C4-2B (cell line): ENCODE measurements at regions not wholly inside any gene's neighbourhood (a gene's known extent, or its start where the extent isn't known, plus 50 kb on each side); places are given as distances from the start of the nearest gene placed in this dataset.

Experiments used
- H3K27ac ChIP-seq: fragments of 450-650 bp; 2 replicates; pipeline ENCODE4 v1.5.1; 2017
- ZFX ChIP-seq: fragments of 450-650 bp; IDR thresholded peaks from 2 replicates; pipeline ENCODE4 v1.6.1; 2017
- TF ChIP-seq, protein P1 (sequence below): fragments of 450-650 bp; conservative IDR thresholded peaks from 2 replicates; pipeline ENCODE4 v1.5.1; 2017; ENCODE audit warnings: mild to moderate bottlenecking

DNA sequence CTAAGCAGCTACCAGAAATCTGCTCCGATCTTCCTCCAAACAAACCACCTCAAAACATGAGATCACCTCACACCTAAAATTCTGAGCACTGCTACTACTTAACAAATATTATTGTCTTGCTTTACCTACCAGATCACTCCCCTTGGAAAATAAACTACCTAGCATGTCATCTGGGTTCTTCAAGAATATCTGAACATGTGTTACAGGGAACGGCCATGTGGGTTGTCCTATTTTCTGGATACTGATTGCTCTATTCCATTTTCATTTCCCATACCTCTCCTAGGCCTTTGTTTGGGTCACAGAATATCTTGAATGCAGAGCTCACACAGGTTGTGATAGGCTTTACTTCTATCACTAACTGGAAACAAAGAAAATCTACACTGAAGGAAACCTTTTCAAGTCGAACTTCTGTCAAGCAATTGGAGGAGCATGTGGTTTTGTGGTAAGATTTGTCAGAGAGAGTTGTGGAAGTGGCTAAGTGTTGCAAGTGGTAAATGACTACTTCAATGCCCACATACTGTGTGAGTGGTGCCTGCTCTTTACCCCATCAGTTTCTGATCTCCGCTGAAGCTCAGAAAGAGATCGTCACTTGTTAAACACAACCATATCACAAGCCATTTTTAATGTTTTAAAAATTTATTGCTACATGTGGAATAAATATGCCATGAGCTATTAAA is 739.1 kb upstream of the ZEB2 start:
- H3K27ac ChIP-seq: no peak overlapping the region
- TF ChIP-seq, protein P1, sequence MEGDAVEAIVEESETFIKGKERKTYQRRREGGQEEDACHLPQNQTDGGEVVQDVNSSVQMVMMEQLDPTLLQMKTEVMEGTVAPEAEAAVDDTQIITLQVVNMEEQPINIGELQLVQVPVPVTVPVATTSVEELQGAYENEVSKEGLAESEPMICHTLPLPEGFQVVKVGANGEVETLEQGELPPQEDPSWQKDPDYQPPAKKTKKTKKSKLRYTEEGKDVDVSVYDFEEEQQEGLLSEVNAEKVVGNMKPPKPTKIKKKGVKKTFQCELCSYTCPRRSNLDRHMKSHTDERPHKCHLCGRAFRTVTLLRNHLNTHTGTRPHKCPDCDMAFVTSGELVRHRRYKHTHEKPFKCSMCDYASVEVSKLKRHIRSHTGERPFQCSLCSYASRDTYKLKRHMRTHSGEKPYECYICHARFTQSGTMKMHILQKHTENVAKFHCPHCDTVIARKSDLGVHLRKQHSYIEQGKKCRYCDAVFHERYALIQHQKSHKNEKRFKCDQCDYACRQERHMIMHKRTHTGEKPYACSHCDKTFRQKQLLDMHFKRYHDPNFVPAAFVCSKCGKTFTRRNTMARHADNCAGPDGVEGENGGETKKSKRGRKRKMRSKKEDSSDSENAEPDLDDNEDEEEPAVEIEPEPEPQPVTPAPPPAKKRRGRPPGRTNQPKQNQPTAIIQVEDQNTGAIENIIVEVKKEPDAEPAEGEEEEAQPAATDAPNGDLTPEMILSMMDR: no peak
- no peak for TF ChIP-seq ZFX

GRCh38 chr2:145257931-145258330 is 738.0 kb upstream of the ZEB2 start:
- no peak overlapping the region for H3K27ac ChIP-seq
- TF ChIP-seq ZFX: no peak
- TF ChIP-seq, protein P1: no peak

DNA sequence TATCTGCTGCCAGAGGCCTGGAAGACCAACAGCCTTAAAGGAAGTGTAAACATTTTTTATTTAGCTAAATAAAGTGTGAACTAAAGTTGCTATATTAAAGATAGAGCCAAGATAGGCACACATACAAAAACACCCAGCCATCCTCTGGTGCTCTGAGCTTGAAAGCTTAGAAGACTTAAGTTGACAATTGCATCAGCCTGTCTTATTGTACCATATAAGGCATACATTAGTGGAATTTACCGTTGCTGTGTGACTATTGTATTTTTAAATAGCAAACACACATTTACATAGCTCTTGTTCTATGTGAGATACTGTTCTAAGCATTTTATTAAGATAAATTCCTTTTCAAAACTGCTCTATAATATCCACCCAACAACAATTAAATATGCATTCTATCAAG is 736.6 kb upstream of the ZEB2 start:
- H3K27ac ChIP-seq: no peak overlapping the region
- no peak for TF ChIP-seq ZFX
- TF ChIP-seq, protein P1: no peak

DNA sequence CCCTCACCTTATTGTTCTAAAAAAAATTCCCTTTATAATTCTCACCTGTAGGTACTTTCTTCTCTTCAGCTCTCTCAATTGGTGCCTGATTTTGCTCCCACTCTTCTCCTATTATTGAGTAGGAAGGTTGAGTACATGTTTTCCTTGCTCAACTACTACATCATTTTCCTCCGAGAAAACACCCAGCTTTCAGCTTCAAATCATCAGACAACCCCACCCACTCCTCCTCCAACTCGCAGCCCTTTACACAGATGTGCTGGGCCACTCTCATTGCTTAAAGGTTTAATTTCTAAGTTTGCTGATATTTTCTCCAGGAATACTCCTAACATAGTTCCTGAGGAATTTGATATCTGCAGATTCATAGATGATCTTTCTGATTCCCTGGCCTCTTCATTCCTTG is 734.4 kb upstream of the ZEB2 start:
- TF ChIP-seq, protein P1: no peak
- no peak for TF ChIP-seq ZFX
- H3K27ac ChIP-seq: no peak overlapping the region

GRCh38 chr2:145253492-145253891 is 733.6 kb upstream of the ZEB2 start:
- H3K27ac ChIP-seq: no peak overlapping the region
- TF ChIP-seq ZFX: no peak
- TF ChIP-seq, protein P1: no peak

GRCh38 chr2:145245268-145245870 is 725.5 kb upstream of the ZEB2 start:
- TF ChIP-seq, protein P1: no peak
- no peak for TF ChIP-seq ZFX
- no peak overlapping the region for H3K27ac ChIP-seq

DNA sequence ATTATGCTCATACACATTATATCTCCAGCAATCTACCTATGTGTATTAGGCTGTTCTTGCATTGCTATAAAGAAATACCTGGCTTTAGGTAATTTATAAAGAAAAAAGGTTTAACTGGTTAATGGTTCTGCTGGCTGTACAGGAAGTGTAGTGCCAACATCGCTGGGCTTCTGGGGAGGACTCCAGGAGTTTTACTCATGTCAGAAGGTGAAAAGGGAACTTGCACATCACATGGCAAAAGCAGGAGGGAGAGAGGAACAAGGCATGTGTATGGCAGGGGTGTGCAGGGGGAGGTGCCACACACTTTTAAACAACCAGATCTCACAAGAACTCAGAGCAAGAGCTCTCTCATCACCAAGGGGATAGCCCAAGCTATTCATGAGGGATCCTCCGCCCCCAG is 715.4 kb upstream of the ZEB2 start:
- H3K27ac ChIP-seq: no peak overlapping the region
- TF ChIP-seq, protein P1: no peak
- no peak for TF ChIP-seq ZFX
